Astrocyte of the spinal cord (primary cell): ENCODE measurements at regions not wholly inside any gene's neighbourhood (a gene's known extent, or its start where the extent isn't known, plus 50 kb on each side); places are given as distances from the start of the nearest gene placed in this dataset.

ENCODE experiments used
- DNase-seq: peaks from one replicate; pipeline ENCODE4 v3.0.0; 2011; ENCODE audit warnings: low read depth, low spot score
- H3K4me3 ChIP-seq: 2 replicates; pipeline ENCODE4 v1.5.1; 2011; ENCODE audit warnings: low read depth, mild to moderate bottlenecking, low read length, moderate library complexity
- in situ Hi-C: cut with HindIII; loops from 2 replicates; pipeline ENCODE4 v1.10.0; 2017; ENCODE audit warnings: low sequenced_read_pairs
- TF ChIP-seq, protein P1 (sequence below): IDR thresholded peaks from 2 replicates; pipeline ENCODE4 v1.5.1; 2012; ENCODE audit warnings: low read depth, mild to moderate bottlenecking, low read length, inconsistent platforms

DNA sequence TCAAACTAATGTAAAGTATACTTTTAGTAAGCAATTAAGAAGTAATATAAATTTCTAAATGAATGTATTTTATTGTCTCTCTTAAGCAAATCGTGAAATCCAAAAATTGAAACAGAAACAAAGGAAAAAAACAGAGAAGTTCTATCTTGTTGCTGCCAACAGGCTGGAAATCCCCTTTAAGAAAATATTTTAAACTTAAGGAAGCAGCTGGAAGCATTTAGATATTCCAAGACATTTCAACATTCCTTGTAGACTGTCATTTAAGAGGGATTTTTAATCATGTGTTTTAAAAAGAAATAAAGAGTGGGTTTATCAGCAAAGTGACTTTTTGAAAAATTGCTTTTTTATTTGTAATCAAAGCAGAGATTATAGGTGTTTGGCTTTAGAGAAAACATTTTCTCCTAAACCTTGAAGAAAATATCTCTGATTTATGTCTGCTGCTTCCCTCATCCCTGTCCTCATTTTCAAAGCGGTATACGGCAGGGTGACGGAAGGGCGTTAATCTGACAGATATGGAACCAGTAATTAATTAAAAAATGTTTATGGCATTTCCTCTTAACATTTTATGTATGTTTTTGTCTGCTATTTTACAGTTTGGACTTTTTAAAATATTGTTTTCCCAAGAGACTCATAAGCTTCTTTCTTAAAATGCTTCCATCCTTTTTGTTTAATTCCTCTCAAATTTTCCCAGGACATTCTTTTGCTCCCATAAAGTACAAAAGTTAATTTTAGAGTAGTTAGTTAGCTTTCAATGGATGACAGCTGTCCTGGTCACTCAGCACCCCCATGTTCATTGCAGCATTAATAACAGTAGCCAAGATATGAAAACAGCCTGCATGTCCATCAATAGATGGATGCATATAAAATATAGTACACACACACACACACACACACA is 245.6 kb downstream of the LURAP1L start:
- DNase-seq: no peak
- TF ChIP-seq, protein P1, sequence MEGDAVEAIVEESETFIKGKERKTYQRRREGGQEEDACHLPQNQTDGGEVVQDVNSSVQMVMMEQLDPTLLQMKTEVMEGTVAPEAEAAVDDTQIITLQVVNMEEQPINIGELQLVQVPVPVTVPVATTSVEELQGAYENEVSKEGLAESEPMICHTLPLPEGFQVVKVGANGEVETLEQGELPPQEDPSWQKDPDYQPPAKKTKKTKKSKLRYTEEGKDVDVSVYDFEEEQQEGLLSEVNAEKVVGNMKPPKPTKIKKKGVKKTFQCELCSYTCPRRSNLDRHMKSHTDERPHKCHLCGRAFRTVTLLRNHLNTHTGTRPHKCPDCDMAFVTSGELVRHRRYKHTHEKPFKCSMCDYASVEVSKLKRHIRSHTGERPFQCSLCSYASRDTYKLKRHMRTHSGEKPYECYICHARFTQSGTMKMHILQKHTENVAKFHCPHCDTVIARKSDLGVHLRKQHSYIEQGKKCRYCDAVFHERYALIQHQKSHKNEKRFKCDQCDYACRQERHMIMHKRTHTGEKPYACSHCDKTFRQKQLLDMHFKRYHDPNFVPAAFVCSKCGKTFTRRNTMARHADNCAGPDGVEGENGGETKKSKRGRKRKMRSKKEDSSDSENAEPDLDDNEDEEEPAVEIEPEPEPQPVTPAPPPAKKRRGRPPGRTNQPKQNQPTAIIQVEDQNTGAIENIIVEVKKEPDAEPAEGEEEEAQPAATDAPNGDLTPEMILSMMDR: no peak
- in situ Hi-C loops: no loop called here
- no peak overlapping the region for H3K4me3 ChIP-seq

DNA sequence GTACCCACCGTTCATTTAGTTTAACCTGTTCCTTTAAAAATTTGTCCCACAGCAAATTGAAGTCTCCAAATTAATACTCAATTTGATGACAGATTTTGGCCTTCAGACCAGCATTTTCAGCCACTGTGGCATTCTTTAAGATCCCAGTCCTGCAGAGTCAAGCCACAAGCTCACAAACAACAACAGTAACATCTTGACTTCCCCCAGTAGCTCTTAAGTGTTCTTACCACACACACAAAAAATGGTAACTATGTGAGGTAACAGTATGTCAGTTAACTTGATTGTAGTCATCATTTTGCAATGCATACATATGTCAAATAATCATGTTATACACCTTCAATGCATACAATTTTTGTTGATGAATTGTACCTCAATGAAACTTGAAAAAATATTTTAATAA is 247.9 kb downstream of the LURAP1L start:
- TF ChIP-seq, protein P1: no peak
- in situ Hi-C loops: no loop called here
- H3K4me3 ChIP-seq: no peak overlapping the region
- DNase-seq: no peak

DNA sequence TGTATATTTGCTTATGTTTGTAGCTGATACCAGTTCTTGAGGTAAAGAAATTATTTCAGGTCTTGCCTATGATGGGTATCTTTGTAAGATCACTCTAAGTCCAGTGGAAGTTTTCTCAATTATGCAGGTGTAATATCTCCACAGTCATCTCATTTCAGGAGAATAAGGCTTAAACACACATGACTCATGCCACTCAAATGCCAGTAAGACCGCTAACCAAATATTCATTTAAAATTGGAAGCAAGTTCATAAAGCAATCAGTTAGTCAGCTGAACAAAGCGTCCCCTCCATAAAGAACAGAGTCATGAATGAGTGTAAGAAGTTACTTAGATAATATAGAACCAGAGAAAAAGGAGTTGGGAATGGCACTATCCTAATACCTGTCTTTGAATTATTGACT is 248.7 kb downstream of the LURAP1L start:
- in situ Hi-C loops: no loop called here
- TF ChIP-seq, protein P1: no peak
- peak; percentile 67 for DNase-seq
- no peak overlapping the region for H3K4me3 ChIP-seq

DNA sequence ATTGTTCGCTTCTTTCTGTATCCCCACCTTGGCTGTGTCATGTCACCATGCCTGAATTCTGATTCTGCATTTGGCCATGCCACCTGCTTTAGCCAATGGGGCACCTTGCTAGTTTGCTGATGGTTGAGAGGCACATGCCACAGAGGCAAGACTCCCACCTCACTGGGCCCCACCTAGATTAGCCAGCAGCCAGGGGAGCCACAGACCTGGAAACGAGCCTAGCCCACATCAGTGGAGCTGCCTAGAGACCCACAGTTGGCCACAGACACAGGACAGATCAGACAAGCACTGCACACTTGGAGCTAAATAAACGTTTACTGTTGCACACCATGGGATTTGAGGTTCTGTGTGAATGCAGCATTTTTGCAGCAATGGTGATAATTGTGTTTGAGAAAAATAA is 252.1 kb downstream of the LURAP1L start:
- DNase-seq: no peak
- in situ Hi-C loops: no loop called here
- TF ChIP-seq, protein P1: no peak
- H3K4me3 ChIP-seq: no peak overlapping the region

DNA sequence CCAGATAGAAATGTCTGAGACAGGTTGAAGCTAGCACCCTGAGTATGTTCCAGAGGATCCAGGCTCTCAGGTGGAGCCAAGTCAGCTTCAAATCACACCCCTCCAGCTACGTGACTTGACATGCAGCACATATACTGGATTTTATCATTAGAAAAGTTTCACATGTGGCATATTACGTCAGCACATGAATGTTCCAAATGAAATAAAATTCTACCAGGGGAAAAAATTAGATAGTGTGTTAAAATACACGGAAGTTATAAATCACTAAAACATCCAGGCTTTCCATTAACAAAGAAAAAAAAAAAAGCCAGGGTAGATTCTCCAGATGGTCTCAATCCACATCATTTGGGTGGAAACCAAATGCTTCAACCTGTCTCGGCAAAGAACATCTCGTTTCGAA is 251.6 kb downstream of the MPDZ start:
- TF ChIP-seq, protein P1: no peak
- in situ Hi-C loops: no loop called here
- no peak overlapping the region for H3K4me3 ChIP-seq
- DNase-seq: no peak

DNA sequence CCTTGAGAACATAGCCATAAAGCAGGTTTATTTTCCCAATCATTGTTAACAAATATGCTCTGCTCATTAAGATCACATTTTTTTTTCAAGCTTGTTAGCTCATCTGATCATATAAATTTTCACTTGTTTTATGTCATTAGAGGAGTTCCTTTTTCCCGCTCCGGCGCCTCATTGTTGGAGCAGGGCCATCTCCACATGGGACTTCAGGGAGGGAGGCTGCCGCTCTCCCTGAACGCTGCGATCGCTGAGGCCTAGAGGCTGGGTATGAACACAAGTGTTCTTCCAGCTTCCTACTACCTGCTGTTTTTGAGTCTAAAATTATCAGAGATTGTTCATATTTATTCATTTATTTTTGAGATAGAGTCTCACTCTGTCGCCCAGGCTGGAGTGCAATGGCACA is 246.9 kb downstream of the MPDZ start:
- TF ChIP-seq, protein P1: no peak
- H3K4me3 ChIP-seq: no peak overlapping the region
- in situ Hi-C loops: no loop called here
- DNase-seq: no peak
